DOHH2 (cell line): ENCODE measurements at regions not wholly inside any gene's neighbourhood (a gene's known extent, or its start where the extent isn't known, plus 50 kb on each side); places are given as distances from the start of the nearest gene placed in this dataset.

Experiments
- CTCF ChIP-seq: fragments of 200-600 bp; sonication (generic); IDR thresholded peaks from one replicate; pipeline ENCODE4 v1.5.1; 2014; ENCODE audit warnings: antibody characterized with exemption, mild to moderate bottlenecking, low read depth, low read length; ENCODE audit not compliant: poor library complexity, severe bottlenecking
- EZH2phosphoT487 ChIP-seq: fragments of 200-600 bp; sonication (generic); IDR thresholded peaks from 2 replicates; pipeline ENCODE4 v1.6.1; 2017; ENCODE audit warnings: borderline replicate concordance, mild to moderate bottlenecking, antibody characterized with exemption, low read length, moderate library complexity, mixed read lengths

DNA sequence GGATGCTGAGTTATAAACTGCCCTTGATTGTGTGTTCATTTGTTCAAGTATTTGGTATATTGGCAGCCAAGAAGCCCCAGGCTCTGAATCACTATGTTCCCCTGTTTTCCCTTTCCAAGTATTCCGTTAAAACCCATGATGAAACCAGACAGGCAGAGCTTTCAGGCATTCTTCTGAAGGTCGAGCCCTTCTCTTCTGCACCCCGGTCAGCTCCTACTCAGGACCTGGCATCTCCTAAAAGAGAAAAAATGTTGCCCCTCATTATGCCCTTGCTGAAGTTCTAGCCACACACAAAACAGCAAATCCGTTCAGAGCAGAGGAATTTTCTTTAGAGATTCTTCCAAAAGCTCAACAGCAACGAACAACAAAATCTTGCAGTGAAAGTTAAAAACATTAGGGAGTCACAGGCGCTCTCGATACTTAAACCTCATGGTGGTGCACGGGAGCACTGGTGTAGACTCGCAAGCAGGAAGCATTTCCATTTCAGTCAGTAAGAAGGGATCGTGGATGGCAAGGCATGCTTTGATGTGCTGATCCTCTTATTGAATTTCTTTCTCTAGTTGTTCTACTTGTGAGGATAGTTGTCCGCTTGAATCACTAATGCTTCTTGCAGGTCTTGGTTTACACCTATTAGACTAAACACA lies 264.9 kb downstream of the SKIDA1 start:
- no peak for TF ChIP-seq CTCF
- TF ChIP-seq EZH2phosphoT487, result no peak
